ENCODE measurements at regions not wholly inside any gene's neighbourhood (a gene's known extent, or its start where the extent isn't known, plus 50 kb on each side); places are given as distances from the start of the nearest gene placed in this dataset.

GRCh38 chr4:38243388-38244053 lies 283.3 kb downstream of the PTTG2 start:
- Mint-ChIP-seq H3K27ac (no peak overlapping the region), H3K27me3 (no peaks in the 10 kb centered on the region), H3K4me1 (no peaks in the 10 kb centered on the region), H3K4me3 (no peak overlapping the region), H3K9me3 (ENCODE audit: insufficient read depth) (no peaks in the 10 kb centered on the region)
- Histone ChIP-seq H3K4me2 (replicated peaks; ENCODE audit: low read depth, low read length, poor library complexity, severe bottlenecking) (no peak overlapping the region), H3K9me3 (ENCODE audit: control extremely low read depth in 1 of 3, control insufficient read depth in 2 of 3, insufficient read depth in 1 of 3, low read length in 2 of 3) (peaks cover 0 to 3% (median 0%) of the 10 kb centered on the region in 3 donors), H3K79me2 (ENCODE audit: control insufficient read depth, insufficient read depth, low read length) (no peaks in the 10 kb centered on the region), H2AFZ (ENCODE audit: insufficient read depth, low read depth, low read length, poor library complexity, severe bottlenecking) (no peak overlapping the region), H3K4me3 (ENCODE audit: control extremely low read depth in 1 of 5, extremely low read depth in 1 of 5, insufficient read depth in 1 of 5, low read depth in 2 of 5, low read length in 4 of 5) (no peak overlapping the region), H3K9ac (ENCODE audit: low read length) (no peak overlapping the region), H3K4me1 (ENCODE audit: control insufficient read depth in 2 of 2, insufficient read depth in 2 of 2, low read length in 2 of 2) (no peaks in the 10 kb centered on the region), H3K27ac (ENCODE audit: low read length in 2 of 2) (no peak overlapping the region), H4K20me1 (ENCODE audit: control insufficient read depth, insufficient read depth, low read length, poor library complexity, severe bottlenecking) (no peaks in the 10 kb centered on the region), H3K36me3 (replicated peaks in 1 of 2; ENCODE audit: control extremely low read depth in 1 of 2, control insufficient read depth in 1 of 2, extremely low read depth in 1 of 2, insufficient read depth in 2 of 2, low read length in 1 of 2) (no peaks in the 10 kb centered on the region), H3K27me3 (replicated peaks in 1 of 4; ENCODE audit: control extremely low read depth in 1 of 4, control insufficient read depth in 3 of 4, insufficient read depth in 4 of 4, low read length in 3 of 4) (no peaks in the 10 kb centered on the region)
- ChIA-PET CTCF (no interaction called here), POLR2A (no interaction called here)
- ATAC-seq (ENCODE audit: low read depth) (no peak), DNase-seq (no peak)
- TF ChIP-seq CTCF (IDR thresholded peaks at IDR 0.05), result no peak
- intact Hi-C loops (cut with micrococcal nuclease), result no loop called here
- WGBS (ENCODE audit: insufficient coverage), result 97% methylated on average over 5 of the region's 6 CpGs

- Histone ChIP-seq H3K27ac (ENCODE audit: low read length in 2 of 2) (no peak overlapping the region), H2AFZ (ENCODE audit: insufficient read depth, low read depth, low read length, poor library complexity, severe bottlenecking) (no peak overlapping the region), H3K79me2 (ENCODE audit: control insufficient read depth, insufficient read depth, low read length) (no peaks in the 10 kb centered on the region), H3K4me3 (ENCODE audit: control extremely low read depth in 1 of 5, extremely low read depth in 1 of 5, insufficient read depth in 1 of 5, low read depth in 2 of 5, low read length in 4 of 5) (no peak overlapping the region), H3K9me3 (ENCODE audit: control extremely low read depth in 1 of 3, control insufficient read depth in 2 of 3, insufficient read depth in 1 of 3, low read length in 2 of 3) (peaks cover 0 to 26% (median 10%) of the 10 kb centered on the region in 3 donors), H3K36me3 (replicated peaks in 1 of 2; ENCODE audit: control extremely low read depth in 1 of 2, control insufficient read depth in 1 of 2, extremely low read depth in 1 of 2, insufficient read depth in 2 of 2, low read length in 1 of 2) (no peaks in the 10 kb centered on the region), H3K27me3 (replicated peaks in 1 of 4; ENCODE audit: control extremely low read depth in 1 of 4, control insufficient read depth in 3 of 4, insufficient read depth in 4 of 4, low read length in 3 of 4) (peaks cover 0 to 3% (median 0%) of the 10 kb centered on the region in 4 experiments), H3K9ac (ENCODE audit: low read length) (no peak overlapping the region), H3K4me2 (replicated peaks; ENCODE audit: low read depth, low read length, poor library complexity, severe bottlenecking) (no peak overlapping the region), H3K4me1 (ENCODE audit: control insufficient read depth in 2 of 2, insufficient read depth in 2 of 2, low read length in 2 of 2) (no peaks in the 10 kb centered on the region), H4K20me1 (ENCODE audit: control insufficient read depth, insufficient read depth, low read length, poor library complexity, severe bottlenecking) (no peaks in the 10 kb centered on the region)
- no peak overlapping the region for H3K4me3 Mint-ChIP-seq
- no peak for TF ChIP-seq EZH2 (IDR thresholded peaks at IDR 0.05; ENCODE audit: borderline replicate concordance, insufficient read depth, low read depth, low read length, poor library complexity, severe bottlenecking)
- no peak for TF ChIP-seq CTCF (IDR thresholded peaks at IDR 0.05)
- peaks cover 13% of the 10 kb centered on the region for H3K27me3 Mint-ChIP-seq
- no CpG with 5 or more reads among the region's 1 CpG for WGBS (ENCODE audit: insufficient coverage)
- no peak for DNase-seq
- CTCF ChIA-PET, result no interaction called here
- H3K9me3 Mint-ChIP-seq (ENCODE audit: insufficient read depth), result peaks cover 10% of the 10 kb centered on the region
- ATAC-seq (ENCODE audit: low read depth), result no peak
- POLR2A ChIA-PET, result no interaction called here
- no peaks in the 10 kb centered on the region for H3K4me1 Mint-ChIP-seq
- no peak overlapping the region for H3K27ac Mint-ChIP-seq
- intact Hi-C loops (cut with micrococcal nuclease), result no loop called here
These were observed 294.6 kb downstream of the PTTG2 start for GRCh38 chr4:38254825-38255224.

Data from B cell (primary cell).